H1 (cell line): ENCODE measurements at regions not wholly inside any gene's neighbourhood (a gene's known extent, or its start where the extent isn't known, plus 50 kb on each side); places are given as distances from the start of the nearest gene placed in this dataset.

Source experiments
- CTCF ChIA-PET: fragments of 300-600 bp; sonication (Branson Sonifier 250); formaldehyde crosslinking; loops from one replicate; lab custom pipeline; 2021; ENCODE audit not compliant: partially characterized antibody; lab: Charles Lee
- POLR2A ChIA-PET: fragments of 300-600 bp; sonication (Branson Sonifier 250); formaldehyde crosslinking; loops from one replicate; lab custom pipeline; 2021; ENCODE audit warnings: inconsistent platforms; ENCODE audit not compliant: partially characterized antibody; lab: Charles Lee
- DNase-seq, 2 experiments: peaks; one replicate each; pipeline versions ENCODE4 v3.0.0 to v3.0.0-alpha.2; 2010 to 2022; ENCODE audit warnings: low spot score in 2 of 2, low read depth in 1 of 2, mixed read lengths in 1 of 2
- FAIRE-seq: peaks from 2 replicates; lab custom pipeline; 2011; peaks lifted over from hg19 to GRCh38; lab: Jason Lieb, UNC
- H2AFZ ChIP-seq: 2 replicates; pipeline ENCODE4 v1.8.1; 2012; ENCODE audit warnings: low read length, inconsistent platforms
- H2AK5ac ChIP-seq: 2 replicates; pipeline ENCODE4 v1.6.1; 2013; ENCODE audit warnings: low read depth, low read length
- H2BK120ac ChIP-seq: replicated peaks from 2 replicates; pipeline ENCODE3; 2013; ENCODE audit warnings: low read depth, low read length, inconsistent platforms
- H2BK12ac ChIP-seq: 2 replicates; pipeline ENCODE4 v1.6.1; 2013; ENCODE audit warnings: low read depth, low read length
- H2BK15ac ChIP-seq: 2 replicates; pipeline ENCODE4 v1.6.1; 2013; ENCODE audit warnings: low read length
- H2BK20ac ChIP-seq: 2 replicates; pipeline ENCODE4 v1.6.1; 2013; ENCODE audit warnings: low read length
- H2BK5ac ChIP-seq: 2 replicates; pipeline ENCODE4 v1.6.1; 2013; ENCODE audit warnings: low read depth, low read length
- H3K14ac ChIP-seq: 2 replicates; pipeline ENCODE4 v1.6.1; 2013; ENCODE audit warnings: inconsistent platforms; ENCODE audit not compliant: insufficient read length
- H3K18ac ChIP-seq: 2 replicates; pipeline ENCODE4 v1.6.1; 2013; ENCODE audit warnings: low read length; ENCODE audit errors: extremely low read depth
- H3K23ac ChIP-seq: 2 replicates; pipeline ENCODE4 v1.6.1; 2013; ENCODE audit warnings: inconsistent platforms; ENCODE audit not compliant: insufficient read length
- H3K23me2 ChIP-seq: 2 replicates; pipeline ENCODE4 v1.6.1; 2013; ENCODE audit warnings: low read depth, low read length
- H3K27ac ChIP-seq: 2 replicates; pipeline ENCODE4 v1.6.1; 2011; ENCODE audit warnings: low read depth, low read length, inconsistent platforms
- H3K27me3 ChIP-seq, 4 experiments: replicated peaks in 1 of 4; 1 replicate in 1 of 4; 2 replicates in 3 of 4; pipeline versions ENCODE4 v1.6.1 to v1.8.1; 2011 to 2013; ENCODE audit warnings: low read length in 3 of 4, mild to moderate bottlenecking in 3 of 4, inconsistent platforms in 2 of 4, mixed read lengths in 2 of 4, moderate library complexity in 1 of 4; ENCODE audit not compliant: control insufficient read depth in 3 of 4, insufficient read depth in 3 of 4; ENCODE audit errors: extremely low read depth in 1 of 4
- H3K36me3 ChIP-seq, 4 experiments: 2 replicates each; pipeline versions ENCODE4 v1.6.1 to v1.8.1; 2011 to 2013; ENCODE audit warnings: mild to moderate bottlenecking in 4 of 4, low read length in 3 of 4, moderate library complexity in 2 of 4, control low read depth in 1 of 4, inconsistent platforms in 1 of 4; ENCODE audit not compliant: insufficient read depth in 4 of 4, control insufficient read depth in 2 of 4
- H3K4ac ChIP-seq: replicated peaks from 2 replicates; pipeline ENCODE3; 2013; ENCODE audit warnings: low read length, low read depth, mixed read lengths, inconsistent platforms; ENCODE audit not compliant: insufficient read length
- H3K4me1 ChIP-seq, 4 experiments: replicated peaks in 1 of 4; 1 replicate in 1 of 4; 2 replicates in 3 of 4; pipeline versions ENCODE4 v1.6.1 to v1.8.1; 2011 to 2013; ENCODE audit warnings: low read length in 3 of 4, inconsistent platforms in 2 of 4, mixed read lengths in 1 of 4; ENCODE audit not compliant: insufficient read depth in 4 of 4, control insufficient read depth in 3 of 4
- H3K4me2 ChIP-seq, 2 experiments: 2 replicates each; pipeline versions ENCODE4 v1.6.1 to v1.8.1; 2011 to 2013; ENCODE audit warnings: low read depth in 2 of 2, low read length in 2 of 2, control low read depth in 1 of 2, inconsistent platforms in 1 of 2, mild to moderate bottlenecking in 1 of 2; ENCODE audit not compliant: insufficient read depth in 1 of 2
- H3K4me3 ChIP-seq, 4 experiments: fragments of 200-600, 300-600 bp in 1 of 4; sonication (generic), shearing (Covaris generic), sonication (Bioruptor Twin) in 1 of 4; 2 replicates each; pipeline versions ENCODE4 v1.5.1 to v1.8.1; 2011 to 2016; ENCODE audit warnings: low read length in 4 of 4, low read depth in 3 of 4, control low read depth in 2 of 4, inconsistent platforms in 2 of 4, mild to moderate bottlenecking in 2 of 4, mixed read lengths in 1 of 4, moderate library complexity in 1 of 4; ENCODE audit not compliant: insufficient read depth in 2 of 4; ENCODE audit errors: extremely low read depth in 1 of 4
- H3K56ac ChIP-seq: replicated peaks from 2 replicates; pipeline ENCODE3; 2013; ENCODE audit warnings: low read depth, mild to moderate bottlenecking, mixed read lengths, low read length, inconsistent platforms; ENCODE audit not compliant: insufficient read length
- H3K79me1 ChIP-seq: 2 replicates; pipeline ENCODE4 v1.6.1; 2013; ENCODE audit warnings: low read depth, low read length, control low read depth
- H3K79me2 ChIP-seq, 2 experiments: 2 replicates each; pipeline versions ENCODE4 v1.6.1 to v1.8.1; 2012 to 2013; ENCODE audit warnings: low read length in 2 of 2, mild to moderate bottlenecking in 2 of 2, inconsistent platforms in 1 of 2; ENCODE audit not compliant: insufficient read depth in 2 of 2, control insufficient read depth in 1 of 2
- H3K9ac ChIP-seq, 4 experiments: replicated peaks in 1 of 4; 1 replicate in 1 of 4; 2 replicates in 3 of 4; pipeline versions ENCODE4 v1.6.1 to v1.8.1; 2011 to 2013; ENCODE audit warnings: low read depth in 3 of 4, low read length in 3 of 4, control low read depth in 2 of 4, mild to moderate bottlenecking in 2 of 4, moderate library complexity in 2 of 4, inconsistent platforms in 1 of 4; ENCODE audit errors: extremely low read depth in 1 of 4
- H3K9me3 ChIP-seq, 2 experiments: 2 replicates each; pipeline versions ENCODE4 v1.6.1 to v1.8.1; 2012 to 2013; ENCODE audit warnings: mild to moderate bottlenecking in 2 of 2, moderate library complexity in 2 of 2, control low read depth in 1 of 2, inconsistent platforms in 1 of 2, low read depth in 1 of 2, low read length in 1 of 2, mixed read lengths in 1 of 2; ENCODE audit not compliant: insufficient read depth in 2 of 2
- H4K20me1 ChIP-seq, 2 experiments: replicated peaks in 1 of 2; 2 replicates each; pipeline versions ENCODE3 to v1.8.1; 2011 to 2013; ENCODE audit warnings: inconsistent platforms in 2 of 2, low read length in 2 of 2, mild to moderate bottlenecking in 1 of 2; ENCODE audit not compliant: insufficient read depth in 2 of 2, control insufficient read depth in 1 of 2
- H4K5ac ChIP-seq: 2 replicates; pipeline ENCODE4 v1.6.1; 2013; ENCODE audit warnings: low read length, low read depth, mixed read lengths, inconsistent platforms; ENCODE audit not compliant: insufficient read length
- H4K8ac ChIP-seq: 2 replicates; pipeline ENCODE4 v1.8.0; 2013; ENCODE audit warnings: mild to moderate bottlenecking, moderate library complexity, low read length, inconsistent platforms; ENCODE audit not compliant: insufficient read depth; ENCODE audit errors: extremely low read depth
- H4K91ac ChIP-seq: replicated peaks from 2 replicates; pipeline ENCODE3; 2013; ENCODE audit warnings: low read length, mixed read lengths, inconsistent platforms; ENCODE audit not compliant: insufficient read length
- CHD1 ChIP-seq: IDR thresholded peaks from 2 replicates; pipeline ENCODE4 v1.6.1; 2012; ENCODE audit warnings: low read depth, low read length, improper control_type of control experiment
- JUND ChIP-seq: IDR thresholded peaks from 2 replicates; pipeline ENCODE4 v1.6.1; 2011; ENCODE audit warnings: mild to moderate bottlenecking, improper control_type of control experiment, low read length
- RNF2 ChIP-seq: fragments of 200-900, 300-1000 bp; sonication (generic); IDR thresholded peaks from 2 replicates; pipeline ENCODE4 v1.7.1; 2016; ENCODE audit warnings: borderline replicate concordance, low read depth, mild to moderate bottlenecking, antibody characterized with exemption, low read length; ENCODE audit not compliant: poor library complexity, severe bottlenecking; ENCODE audit errors: missing control alignments
- WGBS, 2 experiments: shearing (Covaris generic) in 1 of 2; methylation state at CpG; one replicate each; pipeline versions ENCODE4 v1.1.6 to v1.1.7; 2013 to 2015; ENCODE audit warnings: low lambda C conversion rate in 2 of 2, mixed read lengths in 2 of 2, inconsistent platforms in 1 of 2, low coverage in 1 of 2, missing lambda C conversion rate in 1 of 2; ENCODE audit not compliant: insufficient replicate concordance in 2 of 2, insufficient coverage in 1 of 2, insufficient read length in 1 of 2; ENCODE audit errors: extremely low coverage in 1 of 2, missing lambda C conversion rate in 1 of 2; 5-methylcytosine and 5-hydroxymethylcytosine counted together
- TF ChIP-seq, protein P1 (sequence below): IDR thresholded peaks from 2 replicates; pipeline ENCODE4 v1.6.1; 2012; ENCODE audit warnings: inconsistent platforms

DNA sequence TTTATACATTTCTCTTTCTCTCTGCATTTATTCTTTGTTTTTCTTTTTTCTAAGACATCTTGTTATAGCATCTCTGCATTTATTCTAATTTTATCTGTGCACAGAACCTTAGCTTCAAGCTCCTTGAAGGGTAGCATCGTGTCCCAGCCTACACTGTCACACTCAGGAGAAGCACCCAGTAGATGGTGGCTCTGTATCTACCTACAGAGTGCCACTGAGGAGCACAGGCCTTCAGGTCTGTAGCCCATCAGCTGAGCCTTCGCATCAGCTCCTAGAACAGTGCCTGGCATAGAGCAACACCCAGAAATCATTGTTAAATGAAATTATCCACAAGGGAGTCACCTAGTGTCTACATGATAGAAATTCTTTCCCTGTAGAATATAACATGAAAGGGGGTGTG lies 203.0 kb upstream of the KLF14 start:
- DNase-seq (no peak), FAIRE-seq (no peak)
- H2BK120ac ChIP-seq: no peak overlapping the region
- WGBS, 2 experiments: 94% methylated on average over 2 of the region's 2 CpGs; no CpG with 5 or more reads in 1 of the 2 experiments
- H3K4ac ChIP-seq: no peak overlapping the region
- no peak overlapping the region for H3K14ac ChIP-seq
- no peak overlapping the region for H3K27ac ChIP-seq
- no peak overlapping the region for H3K56ac ChIP-seq
- H3K4me2 ChIP-seq: no peak overlapping the region
- H2BK5ac ChIP-seq: no peak overlapping the region
- peaks cover 4 to 10% (median 6%) of the 10 kb centered on the region in 4 experiments for H3K4me1 ChIP-seq
- no peaks in the 10 kb centered on the region; a peak in 1 of 4 replicates for H3K79me2 ChIP-seq
- H4K91ac ChIP-seq: no peak overlapping the region
- no peak overlapping the region for H2BK20ac ChIP-seq
- H3K23ac ChIP-seq: no peak overlapping the region
- POLR2A ChIA-PET: no interaction called here
- H3K23me2 ChIP-seq: no peaks in the 10 kb centered on the region
- H2BK15ac ChIP-seq: no peak overlapping the region
- no peak overlapping the region for H2AK5ac ChIP-seq
- no peak overlapping the region for H2BK12ac ChIP-seq
- H4K5ac ChIP-seq: no peak overlapping the region
- no peak overlapping the region for H3K18ac ChIP-seq
- CTCF ChIA-PET: interaction anchor here (1.0 to 5.7 kb wide), 5 partner anchors 10 to 49 kb away, joined by 3 to 20 read pairs (median 4); no protein-coding TSS in a partner anchor
- no peaks in the 10 kb centered on the region for H4K20me1 ChIP-seq
- H3K4me3 ChIP-seq: no peak overlapping the region
- H3K79me1 ChIP-seq: no peaks in the 10 kb centered on the region; the same call in 1 of the 2 replicates
- no peaks in the 10 kb centered on the region for H3K27me3 ChIP-seq
- no peak overlapping the region for H3K9ac ChIP-seq
- H2AFZ ChIP-seq: no peak overlapping the region
- TF ChIP-seq, protein P1, sequence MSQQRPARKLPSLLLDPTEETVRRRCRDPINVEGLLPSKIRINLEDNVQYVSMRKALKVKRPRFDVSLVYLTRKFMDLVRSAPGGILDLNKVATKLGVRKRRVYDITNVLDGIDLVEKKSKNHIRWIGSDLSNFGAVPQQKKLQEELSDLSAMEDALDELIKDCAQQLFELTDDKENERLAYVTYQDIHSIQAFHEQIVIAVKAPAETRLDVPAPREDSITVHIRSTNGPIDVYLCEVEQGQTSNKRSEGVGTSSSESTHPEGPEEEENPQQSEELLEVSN: no peak
- TF ChIP-seq CHD1 (no peak), RNF2 (no peak), JUND (no peak)
- no peak overlapping the region for H4K8ac ChIP-seq
- H3K9me3 ChIP-seq: no peaks in the 10 kb centered on the region
- H3K36me3 ChIP-seq: no peaks in the 10 kb centered on the region
